Thyroid gland (tissue), 4 donors: ENCODE measurements at regions not wholly inside any gene's neighbourhood (a gene's known extent, or its start where the extent isn't known, plus 50 kb on each side); places are given as distances from the start of the nearest gene placed in this dataset.

Source experiments
- POLR2A ChIP-seq, 2 donors: fragments of 450-650 bp; IDR thresholded peaks; one replicate each; pipeline ENCODE4 v1.6.1; 2017; ENCODE audit warnings: antibody characterized with exemption in 2 of 2, mild to moderate bottlenecking in 2 of 2, moderate library complexity in 1 of 2
- TF ChIP-seq, protein P1 (sequence below), 6 experiments: fragments of 200-600 bp in 3 of 6; fragments of 450-650 bp in 3 of 6; sonication (generic) in 3 of 6; IDR thresholded peaks; one replicate each; pipeline ENCODE4 v1.5.1; 2016 to 2019; ENCODE audit warnings: antibody characterized with exemption in 6 of 6, mild to moderate bottlenecking in 2 of 6, inconsistent platforms in 1 of 6, moderate library complexity in 1 of 6

DNA sequence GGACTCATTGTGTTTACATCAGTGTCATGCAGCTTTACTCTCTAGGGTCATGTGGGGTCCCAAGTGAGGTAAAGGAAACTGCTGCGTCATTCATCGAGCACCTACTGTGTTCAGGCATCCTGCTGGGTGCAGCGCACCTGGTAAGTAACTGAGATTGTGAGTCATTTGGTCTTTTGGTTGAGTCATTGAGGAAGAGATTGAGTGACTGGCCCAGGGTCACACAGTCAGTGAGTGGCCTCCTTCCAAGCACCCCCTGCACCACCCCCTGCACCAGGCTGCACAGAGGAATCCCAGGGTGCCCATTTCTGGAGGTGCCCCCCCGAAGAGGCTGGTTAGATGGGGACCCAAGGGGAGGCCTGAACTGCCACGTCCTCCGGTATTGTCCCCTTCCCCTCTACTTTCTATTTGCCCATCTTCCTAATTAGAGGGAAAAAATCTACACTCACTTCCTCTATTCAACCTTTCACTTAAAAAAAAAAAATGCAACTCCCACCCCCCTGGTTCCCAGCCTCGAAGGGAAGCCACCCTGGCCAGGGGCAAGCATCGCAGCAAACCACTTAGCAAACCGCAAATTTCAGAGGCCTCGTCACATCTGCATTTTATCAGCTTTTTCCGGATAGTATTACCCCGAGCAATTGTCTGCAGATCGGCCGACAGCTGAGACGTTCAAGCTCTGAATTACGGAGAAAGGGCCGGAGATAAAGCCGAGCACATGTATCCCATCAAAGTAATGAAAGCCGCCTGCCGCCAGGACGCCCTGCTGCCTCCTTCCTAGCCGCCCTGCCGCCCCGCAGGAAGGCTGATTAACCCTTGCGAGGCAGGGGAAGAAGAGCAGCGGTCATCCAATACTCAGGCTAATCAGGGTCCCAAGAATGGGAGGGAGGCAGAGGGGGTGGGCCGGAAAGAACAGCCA lies 96.3 kb upstream of the MSX1 start:
- TF ChIP-seq POLR2A (IDR thresholded peaks at IDR 0.05) = no peak
- TF ChIP-seq, protein P1, sequence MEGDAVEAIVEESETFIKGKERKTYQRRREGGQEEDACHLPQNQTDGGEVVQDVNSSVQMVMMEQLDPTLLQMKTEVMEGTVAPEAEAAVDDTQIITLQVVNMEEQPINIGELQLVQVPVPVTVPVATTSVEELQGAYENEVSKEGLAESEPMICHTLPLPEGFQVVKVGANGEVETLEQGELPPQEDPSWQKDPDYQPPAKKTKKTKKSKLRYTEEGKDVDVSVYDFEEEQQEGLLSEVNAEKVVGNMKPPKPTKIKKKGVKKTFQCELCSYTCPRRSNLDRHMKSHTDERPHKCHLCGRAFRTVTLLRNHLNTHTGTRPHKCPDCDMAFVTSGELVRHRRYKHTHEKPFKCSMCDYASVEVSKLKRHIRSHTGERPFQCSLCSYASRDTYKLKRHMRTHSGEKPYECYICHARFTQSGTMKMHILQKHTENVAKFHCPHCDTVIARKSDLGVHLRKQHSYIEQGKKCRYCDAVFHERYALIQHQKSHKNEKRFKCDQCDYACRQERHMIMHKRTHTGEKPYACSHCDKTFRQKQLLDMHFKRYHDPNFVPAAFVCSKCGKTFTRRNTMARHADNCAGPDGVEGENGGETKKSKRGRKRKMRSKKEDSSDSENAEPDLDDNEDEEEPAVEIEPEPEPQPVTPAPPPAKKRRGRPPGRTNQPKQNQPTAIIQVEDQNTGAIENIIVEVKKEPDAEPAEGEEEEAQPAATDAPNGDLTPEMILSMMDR (IDR thresholded peaks at IDR 0.05) = no peak
